GM12872 (cell line): ENCODE measurements at regions not wholly inside any gene's neighbourhood (a gene's known extent, or its start where the extent isn't known, plus 50 kb on each side); places are given as distances from the start of the nearest gene placed in this dataset.

Experiments used
- CTCF ChIP-seq: IDR thresholded peaks from 3 replicates; pipeline ENCODE4 v1.5.1; 2011; ENCODE audit warnings: low read depth, mild to moderate bottlenecking, low read length, moderate library complexity; ENCODE audit not compliant: insufficient read depth

GRCh38 chr1:112264553-112264952, 131.5 kb upstream of the CTTNBP2NL start:
- no peak for TF ChIP-seq CTCF

GRCh38 chr1:112265931-112266330, 130.1 kb upstream of the CTTNBP2NL start:
- TF ChIP-seq CTCF, result no peak

GRCh38 chr1:112267206-112267605, 128.8 kb upstream of the CTTNBP2NL start:
- TF ChIP-seq CTCF, result no peak

GRCh38 chr1:112267929-112268328, 128.1 kb upstream of the CTTNBP2NL start:
- no peak for TF ChIP-seq CTCF

GRCh38 chr1:112268408-112268807, 127.6 kb upstream of the CTTNBP2NL start:
- TF ChIP-seq CTCF, result no peak

GRCh38 chr1:112271270-112271669, 124.7 kb upstream of the CTTNBP2NL start:
- no peak for TF ChIP-seq CTCF

GRCh38 chr1:112272101-112272772, 123.8 kb upstream of the CTTNBP2NL start:
- no peak for TF ChIP-seq CTCF
